Nephron (organoid): ENCODE measurements at regions not wholly inside any gene's neighbourhood (a gene's known extent, or its start where the extent isn't known, plus 50 kb on each side); places are given as distances from the start of the nearest gene placed in this dataset.
"Not testable (repeated sequence)": the region's sequence is repeated elsewhere in the genome, so short reads cannot be mapped to it uniquely, and the experiment has no call there.

Experiments used
- H3K27ac Mint-ChIP-seq, 3 experiments: 2 replicates each; pipeline ENCODE4 v1.8.0; 2020; ENCODE audit warnings: mixed read lengths in 3 of 3, mild to moderate bottlenecking in 2 of 3, moderate library complexity in 1 of 3
- H3K27me3 Mint-ChIP-seq: 2 replicates; pipeline ENCODE4 v1.8.0; 2021; ENCODE audit warnings: low read depth, mild to moderate bottlenecking, moderate library complexity, mixed read lengths
- H3K36me3 Mint-ChIP-seq: 2 replicates; pipeline ENCODE4 v1.8.0; 2020; ENCODE audit warnings: low read depth, mixed read lengths
- H3K4me1 Mint-ChIP-seq: 2 replicates; pipeline ENCODE4 v1.8.0; 2020; ENCODE audit warnings: mixed read lengths
- H3K4me3 Mint-ChIP-seq, 3 experiments: 2 replicates each; pipeline ENCODE4 v1.8.0; 2020; ENCODE audit warnings: mild to moderate bottlenecking in 3 of 3, mixed read lengths in 3 of 3, moderate library complexity in 2 of 3
- H3K9me3 Mint-ChIP-seq: 2 replicates; pipeline ENCODE4 v1.8.0; 2020; ENCODE audit warnings: mixed read lengths
- TF ChIP-seq, protein P1 (sequence below), 3 experiments: fragments of 200-600 bp; sonication (generic); IDR thresholded peaks; one replicate each; pipeline ENCODE4 v1.5.0; 2021; ENCODE audit warnings: antibody characterized with exemption in 3 of 3; ENCODE audit not compliant: unreplicated experiment in 3 of 3

DNA sequence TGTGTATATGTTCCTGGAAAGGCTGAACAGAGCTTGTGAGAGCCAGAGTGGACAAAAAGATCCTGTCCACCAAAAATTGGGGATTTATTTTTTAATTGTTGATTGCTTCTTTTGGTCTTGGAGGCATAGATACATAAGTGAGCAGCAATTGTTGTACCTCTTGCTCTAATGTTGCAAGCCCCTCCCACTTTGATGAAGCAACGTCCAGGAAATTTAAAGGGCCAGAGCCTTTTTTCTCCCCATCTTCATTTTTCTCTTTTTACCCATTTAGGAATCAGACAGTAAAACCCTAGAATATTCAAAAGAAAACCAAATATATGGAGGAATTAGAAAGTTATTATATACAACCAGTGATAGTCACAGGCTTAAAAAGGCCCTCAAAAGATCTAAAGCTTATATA, 871.8 kb upstream of the NRXN1 start:
- no peak overlapping the region for H3K27ac Mint-ChIP-seq
- no peaks in the 10 kb centered on the region for H3K4me1 Mint-ChIP-seq
- H3K9me3 Mint-ChIP-seq, result no peaks in the 10 kb centered on the region
- no peaks in the 10 kb centered on the region for H3K27me3 Mint-ChIP-seq
- H3K36me3 Mint-ChIP-seq, result no peaks in the 10 kb centered on the region
- no peak overlapping the region for H3K4me3 Mint-ChIP-seq
- TF ChIP-seq, protein P1, sequence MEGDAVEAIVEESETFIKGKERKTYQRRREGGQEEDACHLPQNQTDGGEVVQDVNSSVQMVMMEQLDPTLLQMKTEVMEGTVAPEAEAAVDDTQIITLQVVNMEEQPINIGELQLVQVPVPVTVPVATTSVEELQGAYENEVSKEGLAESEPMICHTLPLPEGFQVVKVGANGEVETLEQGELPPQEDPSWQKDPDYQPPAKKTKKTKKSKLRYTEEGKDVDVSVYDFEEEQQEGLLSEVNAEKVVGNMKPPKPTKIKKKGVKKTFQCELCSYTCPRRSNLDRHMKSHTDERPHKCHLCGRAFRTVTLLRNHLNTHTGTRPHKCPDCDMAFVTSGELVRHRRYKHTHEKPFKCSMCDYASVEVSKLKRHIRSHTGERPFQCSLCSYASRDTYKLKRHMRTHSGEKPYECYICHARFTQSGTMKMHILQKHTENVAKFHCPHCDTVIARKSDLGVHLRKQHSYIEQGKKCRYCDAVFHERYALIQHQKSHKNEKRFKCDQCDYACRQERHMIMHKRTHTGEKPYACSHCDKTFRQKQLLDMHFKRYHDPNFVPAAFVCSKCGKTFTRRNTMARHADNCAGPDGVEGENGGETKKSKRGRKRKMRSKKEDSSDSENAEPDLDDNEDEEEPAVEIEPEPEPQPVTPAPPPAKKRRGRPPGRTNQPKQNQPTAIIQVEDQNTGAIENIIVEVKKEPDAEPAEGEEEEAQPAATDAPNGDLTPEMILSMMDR (IDR thresholded peaks at IDR 0.05; ENCODE audit: unreplicated experiment in 3 of 3), result no peak

DNA sequence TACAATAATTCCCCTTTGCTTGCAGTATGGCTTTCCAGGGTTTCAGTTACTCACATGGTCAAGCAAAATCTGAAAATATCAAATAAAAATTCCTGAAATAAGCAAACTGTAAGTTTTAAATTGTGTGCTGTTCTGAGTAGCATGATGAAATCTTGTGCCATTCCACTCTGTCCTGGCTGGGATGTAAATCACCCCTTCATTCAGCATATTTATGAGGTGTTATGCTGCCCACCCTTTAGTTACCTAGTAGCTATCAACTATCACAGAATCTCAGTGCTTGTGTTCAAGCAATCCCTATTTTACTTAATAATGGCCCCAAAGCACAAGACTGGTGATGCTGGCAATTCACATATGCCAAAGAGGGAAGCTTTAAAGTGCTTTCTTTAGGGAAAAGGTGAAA, 867.7 kb upstream of the NRXN1 start:
- H3K36me3 Mint-ChIP-seq, result no peaks in the 10 kb centered on the region
- TF ChIP-seq, protein P1 (IDR thresholded peaks at IDR 0.05; ENCODE audit: unreplicated experiment in 3 of 3), result no peak
- no peak overlapping the region for H3K27ac Mint-ChIP-seq
- H3K27me3 Mint-ChIP-seq, result no peaks in the 10 kb centered on the region
- no peak overlapping the region for H3K4me3 Mint-ChIP-seq
- no peaks in the 10 kb centered on the region for H3K4me1 Mint-ChIP-seq
- no peaks in the 10 kb centered on the region for H3K9me3 Mint-ChIP-seq

DNA sequence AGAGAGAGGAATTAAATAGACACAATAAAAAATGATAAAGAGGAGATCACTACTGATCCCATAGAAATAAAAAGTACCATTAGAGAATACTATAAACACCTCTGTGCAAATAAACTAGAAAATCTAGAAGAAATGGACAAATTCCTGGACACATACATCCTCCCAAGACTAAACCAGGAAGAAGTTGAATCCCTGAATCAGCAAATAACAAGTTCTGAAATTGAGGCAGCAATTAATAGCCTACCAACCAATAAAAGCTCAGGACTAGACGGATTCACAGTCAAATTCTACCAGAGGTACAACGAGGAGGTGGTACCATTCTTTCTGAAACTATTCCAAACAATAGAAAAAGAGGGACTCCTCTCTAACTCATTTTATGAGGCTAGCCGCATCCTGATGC, 862.7 kb upstream of the NRXN1 start:
- H3K4me3 Mint-ChIP-seq, H3K4me1 Mint-ChIP-seq, H3K27me3 Mint-ChIP-seq, H3K36me3 Mint-ChIP-seq, H3K27ac Mint-ChIP-seq: not testable (repeated sequence)
- H3K9me3 Mint-ChIP-seq, result peaks cover 18% of the 10 kb centered on the region

DNA sequence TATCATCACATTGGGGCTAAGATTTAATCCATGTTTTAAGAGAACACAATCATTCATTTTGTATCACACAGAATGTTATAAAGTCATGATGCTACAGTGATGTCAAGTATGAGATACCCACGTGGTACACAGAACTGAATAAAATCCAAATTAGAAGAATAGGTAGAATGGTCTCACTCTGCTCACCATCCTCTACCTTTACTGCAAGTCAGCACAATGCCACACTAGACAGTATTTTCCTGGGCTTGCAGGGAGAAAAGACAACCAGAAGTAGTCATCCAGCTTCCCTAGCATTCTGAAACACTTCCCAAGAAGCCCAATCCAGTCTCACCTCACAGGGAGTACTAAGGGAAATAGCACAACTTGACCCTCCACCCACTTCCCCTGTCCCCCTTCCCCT, 856.2 kb upstream of the NRXN1 start:
- no peaks in the 10 kb centered on the region for H3K27me3 Mint-ChIP-seq
- H3K36me3 Mint-ChIP-seq, result no peaks in the 10 kb centered on the region
- H3K27ac Mint-ChIP-seq, result no peak overlapping the region
- peaks cover 15% of the 10 kb centered on the region for H3K9me3 Mint-ChIP-seq
- no peak overlapping the region for H3K4me3 Mint-ChIP-seq
- H3K4me1 Mint-ChIP-seq, result no peaks in the 10 kb centered on the region
- TF ChIP-seq, protein P1 (IDR thresholded peaks at IDR 0.05; ENCODE audit: unreplicated experiment in 3 of 3), result no peak

DNA sequence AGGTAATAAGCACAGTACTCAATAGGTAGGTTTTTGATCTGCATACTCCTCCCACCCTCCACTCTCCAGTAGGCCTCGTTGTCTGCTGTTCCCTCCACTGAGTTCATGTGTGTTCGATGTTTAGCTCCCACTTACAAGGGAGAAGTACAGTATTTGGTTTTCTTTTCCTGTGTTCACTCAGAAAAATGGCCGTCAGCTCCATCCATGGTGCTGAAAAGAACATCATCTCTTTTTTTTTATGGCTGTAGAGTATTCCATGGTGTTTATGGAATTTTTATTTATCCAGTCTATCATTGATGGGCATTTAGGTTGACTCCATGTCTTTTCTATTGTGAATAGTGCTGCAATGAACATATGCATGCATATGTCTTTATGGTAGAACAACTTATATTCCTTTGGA, 849.7 kb upstream of the NRXN1 start:
- H3K27me3 Mint-ChIP-seq, result no peaks in the 10 kb centered on the region
- TF ChIP-seq, protein P1 (IDR thresholded peaks at IDR 0.05; ENCODE audit: unreplicated experiment in 3 of 3), result no peak
- no peaks in the 10 kb centered on the region for H3K4me1 Mint-ChIP-seq
- H3K9me3 Mint-ChIP-seq, result peaks cover 33% of the 10 kb centered on the region
- no peaks in the 10 kb centered on the region for H3K36me3 Mint-ChIP-seq
- no peak overlapping the region for H3K4me3 Mint-ChIP-seq
- no peak overlapping the region for H3K27ac Mint-ChIP-seq

DNA sequence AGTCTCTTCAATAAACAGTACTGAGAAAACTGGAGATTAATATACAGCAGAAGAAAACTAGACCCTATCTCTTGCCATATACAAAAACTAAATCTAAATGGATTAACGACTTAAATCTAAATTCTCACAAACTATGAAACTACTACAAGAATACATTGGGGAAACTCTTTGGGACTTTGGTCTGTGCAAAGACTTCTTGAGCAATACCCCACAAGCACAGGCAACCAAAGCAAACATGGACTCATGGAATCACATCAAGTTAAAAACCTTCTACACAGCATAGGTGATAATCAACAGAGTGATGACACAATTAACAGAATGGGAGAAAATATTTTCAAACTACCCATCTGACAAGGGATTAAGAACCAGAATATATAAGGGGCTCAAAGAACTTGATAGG, 848.2 kb upstream of the NRXN1 start:
- H3K36me3 Mint-ChIP-seq, result no peaks in the 10 kb centered on the region
- no peak overlapping the region for H3K27ac Mint-ChIP-seq
- no peak overlapping the region for H3K4me3 Mint-ChIP-seq
- TF ChIP-seq, protein P1 (IDR thresholded peaks at IDR 0.05; ENCODE audit: unreplicated experiment in 3 of 3), result no peak
- no peaks in the 10 kb centered on the region for H3K4me1 Mint-ChIP-seq
- no peaks in the 10 kb centered on the region for H3K27me3 Mint-ChIP-seq
- H3K9me3 Mint-ChIP-seq, result peaks cover 34% of the 10 kb centered on the region

DNA sequence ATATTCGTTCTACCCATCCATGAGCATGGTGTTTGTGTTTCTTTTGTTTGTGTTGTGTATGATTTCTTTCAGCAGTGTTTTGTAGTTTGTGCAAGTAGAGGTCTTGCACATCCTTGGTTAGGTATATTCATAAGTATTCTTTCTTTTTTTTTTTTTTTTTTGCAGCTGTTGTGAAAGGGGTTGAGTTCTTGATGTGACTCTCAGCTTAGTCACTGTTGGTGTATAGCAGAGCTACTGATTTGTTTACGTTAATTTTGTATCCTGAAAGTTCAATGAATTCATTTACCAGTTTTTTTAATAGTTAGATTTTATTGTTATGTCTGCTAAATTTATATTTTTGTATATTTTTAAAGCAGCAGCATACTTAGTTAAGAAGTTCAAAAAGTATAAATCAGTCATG, 834.4 kb upstream of the NRXN1 start:
- TF ChIP-seq, protein P1 (IDR thresholded peaks at IDR 0.05; ENCODE audit: unreplicated experiment in 3 of 3), result no peak
- peaks cover 10% of the 10 kb centered on the region for H3K9me3 Mint-ChIP-seq
- no peak overlapping the region for H3K4me3 Mint-ChIP-seq
- H3K36me3 Mint-ChIP-seq, result no peaks in the 10 kb centered on the region
- H3K27ac Mint-ChIP-seq, result no peak overlapping the region
- no peaks in the 10 kb centered on the region for H3K27me3 Mint-ChIP-seq
- no peaks in the 10 kb centered on the region for H3K4me1 Mint-ChIP-seq
